HCT116 (cell line): ENCODE measurements at regions not wholly inside any gene's neighbourhood (a gene's known extent, or its start where the extent isn't known, plus 50 kb on each side); places are given as distances from the start of the nearest gene placed in this dataset.

Experiments used
- EZH2 ChIP-seq: fragments of 200-600 bp; sonication (generic); IDR thresholded peaks from 2 replicates; pipeline ENCODE4 v1.6.1; 2017; ENCODE audit warnings: antibody characterized with exemption, mixed run types
- EZH2phosphoT487 ChIP-seq: fragments of 200-600 bp; IDR thresholded peaks from 2 replicates; pipeline ENCODE4 v1.6.1; 2018; ENCODE audit warnings: antibody characterized with exemption, borderline replicate concordance
- POLR2A ChIP-seq: IDR thresholded peaks from 2 replicates; pipeline ENCODE4 v1.7.0; 2011; ENCODE audit warnings: borderline replicate concordance; ENCODE audit not compliant: insufficient read depth, insufficient read length; ENCODE audit errors: extremely low read depth
- RAD21 ChIP-seq: IDR thresholded peaks from 2 replicates; pipeline ENCODE4 v1.6.1; 2012; ENCODE audit warnings: low read depth, mild to moderate bottlenecking
- SIN3A ChIP-seq: IDR thresholded peaks from 2 replicates; pipeline ENCODE4 v1.6.1; 2012; ENCODE audit warnings: low read depth
- YY1 ChIP-seq: IDR thresholded peaks from 2 replicates; pipeline ENCODE4 v1.6.1; 2011; ENCODE audit warnings: low read length, low read depth, moderate library complexity, mild to moderate bottlenecking; ENCODE audit not compliant: insufficient replicate concordance; ENCODE audit errors: extremely low read depth
- TF ChIP-seq, protein P1 (sequence below), 3 experiments: fragments of 200-600 bp in 1 of 3; sonication (generic) in 1 of 3; IDR thresholded peaks in 2 of 3; conservative IDR thresholded peaks in 1 of 3; 2 replicates each; pipeline ENCODE4 v1.5.1; 2012 to 2017; ENCODE audit warnings: low read depth in 2 of 3, low read length in 2 of 3, antibody characterized with exemption in 1 of 3, borderline replicate concordance in 1 of 3, control low read depth in 1 of 3, mild to moderate bottlenecking in 1 of 3, mixed read lengths in 1 of 3, mixed run types in 1 of 3, moderate library complexity in 1 of 3; ENCODE audit not compliant: insufficient read depth in 1 of 3
- TF ChIP-seq, protein P2 (sequence below): IDR thresholded peaks from 2 replicates; pipeline ENCODE4 v1.6.1; 2012; ENCODE audit warnings: low read depth

DNA sequence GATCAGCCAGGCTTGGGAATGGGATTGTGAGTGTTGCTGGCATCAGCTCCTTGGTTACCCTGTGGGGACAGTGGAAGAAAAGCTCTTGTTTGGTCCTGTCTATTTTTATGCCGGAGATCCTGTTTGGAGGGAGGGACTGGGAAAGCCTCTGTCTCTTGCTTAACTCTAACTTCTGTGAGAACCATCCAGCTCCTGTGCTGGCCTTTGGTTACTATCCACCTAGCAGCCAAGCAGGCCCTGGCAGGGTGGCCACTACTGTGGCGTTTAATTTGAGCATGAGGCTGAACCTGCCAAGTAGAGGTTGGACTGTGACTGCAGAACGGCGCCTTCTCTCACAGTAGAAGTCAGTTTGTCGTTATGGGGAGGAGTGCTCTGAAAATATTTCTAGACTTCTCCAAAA, 193.3 kb downstream of the UTRN start:
- TF ChIP-seq SIN3A (no peak), EZH2phosphoT487 (no peak), POLR2A (no peak), YY1 (no peak), RAD21 (no peak), EZH2 (no peak)
- TF ChIP-seq, protein P1, sequence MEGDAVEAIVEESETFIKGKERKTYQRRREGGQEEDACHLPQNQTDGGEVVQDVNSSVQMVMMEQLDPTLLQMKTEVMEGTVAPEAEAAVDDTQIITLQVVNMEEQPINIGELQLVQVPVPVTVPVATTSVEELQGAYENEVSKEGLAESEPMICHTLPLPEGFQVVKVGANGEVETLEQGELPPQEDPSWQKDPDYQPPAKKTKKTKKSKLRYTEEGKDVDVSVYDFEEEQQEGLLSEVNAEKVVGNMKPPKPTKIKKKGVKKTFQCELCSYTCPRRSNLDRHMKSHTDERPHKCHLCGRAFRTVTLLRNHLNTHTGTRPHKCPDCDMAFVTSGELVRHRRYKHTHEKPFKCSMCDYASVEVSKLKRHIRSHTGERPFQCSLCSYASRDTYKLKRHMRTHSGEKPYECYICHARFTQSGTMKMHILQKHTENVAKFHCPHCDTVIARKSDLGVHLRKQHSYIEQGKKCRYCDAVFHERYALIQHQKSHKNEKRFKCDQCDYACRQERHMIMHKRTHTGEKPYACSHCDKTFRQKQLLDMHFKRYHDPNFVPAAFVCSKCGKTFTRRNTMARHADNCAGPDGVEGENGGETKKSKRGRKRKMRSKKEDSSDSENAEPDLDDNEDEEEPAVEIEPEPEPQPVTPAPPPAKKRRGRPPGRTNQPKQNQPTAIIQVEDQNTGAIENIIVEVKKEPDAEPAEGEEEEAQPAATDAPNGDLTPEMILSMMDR (IDR thresholded peaks at IDR 0.05 in 2 of 3, conservative IDR thresholded peaks at IDR 0.05 in 1 of 3; ENCODE audit: borderline replicate concordance in 1 of 3, insufficient read depth in 1 of 3, low read depth in 2 of 3, low read length in 2 of 3): no peak
- TF ChIP-seq, protein P2, sequence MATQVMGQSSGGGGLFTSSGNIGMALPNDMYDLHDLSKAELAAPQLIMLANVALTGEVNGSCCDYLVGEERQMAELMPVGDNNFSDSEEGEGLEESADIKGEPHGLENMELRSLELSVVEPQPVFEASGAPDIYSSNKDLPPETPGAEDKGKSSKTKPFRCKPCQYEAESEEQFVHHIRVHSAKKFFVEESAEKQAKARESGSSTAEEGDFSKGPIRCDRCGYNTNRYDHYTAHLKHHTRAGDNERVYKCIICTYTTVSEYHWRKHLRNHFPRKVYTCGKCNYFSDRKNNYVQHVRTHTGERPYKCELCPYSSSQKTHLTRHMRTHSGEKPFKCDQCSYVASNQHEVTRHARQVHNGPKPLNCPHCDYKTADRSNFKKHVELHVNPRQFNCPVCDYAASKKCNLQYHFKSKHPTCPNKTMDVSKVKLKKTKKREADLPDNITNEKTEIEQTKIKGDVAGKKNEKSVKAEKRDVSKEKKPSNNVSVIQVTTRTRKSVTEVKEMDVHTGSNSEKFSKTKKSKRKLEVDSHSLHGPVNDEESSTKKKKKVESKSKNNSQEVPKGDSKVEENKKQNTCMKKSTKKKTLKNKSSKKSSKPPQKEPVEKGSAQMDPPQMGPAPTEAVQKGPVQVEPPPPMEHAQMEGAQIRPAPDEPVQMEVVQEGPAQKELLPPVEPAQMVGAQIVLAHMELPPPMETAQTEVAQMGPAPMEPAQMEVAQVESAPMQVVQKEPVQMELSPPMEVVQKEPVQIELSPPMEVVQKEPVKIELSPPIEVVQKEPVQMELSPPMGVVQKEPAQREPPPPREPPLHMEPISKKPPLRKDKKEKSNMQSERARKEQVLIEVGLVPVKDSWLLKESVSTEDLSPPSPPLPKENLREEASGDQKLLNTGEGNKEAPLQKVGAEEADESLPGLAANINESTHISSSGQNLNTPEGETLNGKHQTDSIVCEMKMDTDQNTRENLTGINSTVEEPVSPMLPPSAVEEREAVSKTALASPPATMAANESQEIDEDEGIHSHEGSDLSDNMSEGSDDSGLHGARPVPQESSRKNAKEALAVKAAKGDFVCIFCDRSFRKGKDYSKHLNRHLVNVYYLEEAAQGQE: no peak
